ENCODE measurements at regions not wholly inside any gene's neighbourhood (a gene's known extent, or its start where the extent isn't known, plus 50 kb on each side); places are given as distances from the start of the nearest gene placed in this dataset.

GRCh38 chr16:65684230-65684629 is 562.4 kb upstream of the CDH11 start:
- TF ChIP-seq CTCF (IDR thresholded peaks at IDR 0.05; ENCODE audit: poor library complexity): no peak
- no peak for TF ChIP-seq EZH2 (IDR thresholded peaks at IDR 0.05; ENCODE audit: borderline replicate concordance)
- no peak for TF ChIP-seq EZH2phosphoT487 (IDR thresholded peaks at IDR 0.05; ENCODE audit: low read depth, severe bottlenecking, unreplicated experiment)
